ENCODE measurements at regions not wholly inside any gene's neighbourhood (a gene's known extent, or its start where the extent isn't known, plus 50 kb on each side); places are given as distances from the start of the nearest gene placed in this dataset.

DNA sequence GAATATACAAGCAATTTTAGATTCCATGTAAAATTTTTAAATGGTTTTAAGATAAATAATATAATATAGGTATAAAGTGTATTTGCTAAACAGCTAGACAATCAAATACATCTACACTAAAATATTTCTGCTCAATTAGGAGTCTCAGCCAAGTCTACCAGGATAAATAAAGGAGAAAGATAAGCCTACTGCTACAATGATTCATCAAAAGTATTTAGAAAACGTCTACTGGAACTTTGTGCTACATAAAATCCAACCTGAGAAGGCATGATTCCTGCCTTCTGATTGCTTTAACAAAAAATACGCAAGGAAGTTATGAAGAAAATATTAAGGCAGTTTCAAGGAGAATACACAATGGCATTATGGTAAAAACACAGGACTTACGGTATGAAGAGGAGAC lies 570.6 kb downstream of the EFNA5 start:
- Histone ChIP-seq H2AFZ (ENCODE audit: low read length) (no peak overlapping the region), H3K9me2 (ENCODE audit: insufficient read depth, low read length) (no peaks in the 10 kb centered on the region; the same call in 1 of the 2 replicates), H3K79me2 (ENCODE audit: insufficient read depth, low read depth, low read length) (no peaks in the 10 kb centered on the region), H3K36me3 (ENCODE audit: insufficient read depth, low read length) (no peaks in the 10 kb centered on the region), H4K20me1 (ENCODE audit: insufficient read depth, low read length) (no peaks in the 10 kb centered on the region), H3K4me1 (ENCODE audit: insufficient read depth, low read length, poor library complexity, severe bottlenecking) (peaks cover 5% of the 10 kb centered on the region), H3K9me3 (ENCODE audit: low read length) (no peaks in the 10 kb centered on the region), H3K4me3 (ENCODE audit: low read depth, low read length, poor library complexity, severe bottlenecking) (no peak overlapping the region), H3K4me2 (ENCODE audit: low read length) (no peak overlapping the region), H3K27ac (ENCODE audit: low read depth, low read length, poor library complexity, severe bottlenecking) (no peak overlapping the region)
- ChIA-PET POLR2A (interaction anchor here (1.5 kb wide), 1 partner anchor 10 kb away, joined by 3 read pairs; no protein-coding TSS in a partner anchor), CTCF (ENCODE audit: unreplicated experiment) (no interaction called here)
- TF ChIP-seq EZH2phosphoT487 (IDR thresholded peaks at IDR 0.05; ENCODE audit: borderline replicate concordance, low read depth, low read length) = no peak
- no peak for TF ChIP-seq CTCF (conservative IDR thresholded peaks at IDR 0.05; ENCODE audit: low read length)
- DNase-seq (ENCODE audit: low spot score) = no peak
- no TSS peak for BruUV-seq (replicated peaks)
- intact Hi-C loops (cut with micrococcal nuclease; ENCODE audit: unreplicated experiment) = loop anchor here (5.0 to 10.0 kb wide), 2 partner anchors 257 to 415 kb away; no protein-coding TSS in a partner anchor

GRCh38 chr5:107099506-107099905 lies 571.2 kb downstream of the EFNA5 start:
- no peak overlapping the region for H3K27ac ChIP-seq (ENCODE audit: low read depth, low read length, poor library complexity, severe bottlenecking)
- no peaks in the 10 kb centered on the region for H4K20me1 ChIP-seq (ENCODE audit: insufficient read depth, low read length)
- H3K9me3 ChIP-seq (ENCODE audit: low read length) = no peaks in the 10 kb centered on the region
- CTCF ChIA-PET (ENCODE audit: unreplicated experiment) = no interaction called here
- DNase-seq (ENCODE audit: low spot score) = no peak
- H3K4me2 ChIP-seq (ENCODE audit: low read length) = no peak overlapping the region
- no peaks in the 10 kb centered on the region for H3K36me3 ChIP-seq (ENCODE audit: insufficient read depth, low read length)
- POLR2A ChIA-PET = interaction anchor here (1.5 kb wide), 1 partner anchor 9 kb away, joined by 3 read pairs; no protein-coding TSS in a partner anchor
- BruUV-seq (replicated peaks) = no TSS peak
- TF ChIP-seq EZH2phosphoT487 (IDR thresholded peaks at IDR 0.05; ENCODE audit: borderline replicate concordance, low read depth, low read length) = no peak
- TF ChIP-seq CTCF (conservative IDR thresholded peaks at IDR 0.05; ENCODE audit: low read length) = no peak
- no peak overlapping the region for H2AFZ ChIP-seq (ENCODE audit: low read length)
- intact Hi-C loops (cut with micrococcal nuclease; ENCODE audit: unreplicated experiment) = no loop called here
- H3K4me3 ChIP-seq (ENCODE audit: low read depth, low read length, poor library complexity, severe bottlenecking) = no peak overlapping the region
- H3K4me1 ChIP-seq (ENCODE audit: insufficient read depth, low read length, poor library complexity, severe bottlenecking) = no peaks in the 10 kb centered on the region
- H3K79me2 ChIP-seq (ENCODE audit: insufficient read depth, low read depth, low read length) = no peaks in the 10 kb centered on the region
- H3K9me2 ChIP-seq (ENCODE audit: insufficient read depth, low read length) = no peaks in the 10 kb centered on the region; the same call in 1 of the 2 replicates

DNA sequence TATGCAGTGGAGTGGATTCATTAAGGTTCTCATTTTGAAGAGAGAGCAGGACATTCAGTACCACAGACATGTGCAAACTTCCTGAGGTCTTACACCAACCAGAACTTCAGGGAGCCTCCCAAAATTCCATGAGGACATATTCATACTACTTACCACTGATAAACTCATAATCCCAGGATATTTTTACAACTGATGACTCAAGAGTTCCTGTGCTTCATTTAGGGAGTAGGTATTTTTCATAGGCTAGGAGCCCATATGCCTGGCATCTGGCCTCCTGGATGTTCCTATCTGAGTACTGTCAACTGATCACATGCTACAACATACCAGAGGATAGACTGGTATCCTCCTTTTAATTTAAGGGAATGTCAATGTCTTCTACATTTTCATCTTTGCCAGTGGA lies 578.0 kb downstream of the EFNA5 start:
- TF ChIP-seq EZH2phosphoT487 (IDR thresholded peaks at IDR 0.05; ENCODE audit: borderline replicate concordance, low read depth, low read length) = no peak
- no peak for TF ChIP-seq CTCF (conservative IDR thresholded peaks at IDR 0.05; ENCODE audit: low read length)
- POLR2A ChIA-PET = no interaction called here

More for the DNA sequence above, 578.0 kb downstream of the EFNA5 start:
- Histone ChIP-seq H3K79me2 (ENCODE audit: insufficient read depth, low read depth, low read length) (no peaks in the 10 kb centered on the region), H3K4me3 (ENCODE audit: low read depth, low read length, poor library complexity, severe bottlenecking) (no peak overlapping the region), H3K27ac (ENCODE audit: low read depth, low read length, poor library complexity, severe bottlenecking) (no peak overlapping the region), H2AFZ (ENCODE audit: low read length) (no peak overlapping the region), H3K36me3 (ENCODE audit: insufficient read depth, low read length) (no peaks in the 10 kb centered on the region), H3K9me3 (ENCODE audit: low read length) (no peaks in the 10 kb centered on the region), H4K20me1 (ENCODE audit: insufficient read depth, low read length) (no peaks in the 10 kb centered on the region), H3K4me1 (ENCODE audit: insufficient read depth, low read length, poor library complexity, severe bottlenecking) (no peaks in the 10 kb centered on the region), H3K4me2 (ENCODE audit: low read length) (no peak overlapping the region), H3K9me2 (ENCODE audit: insufficient read depth, low read length) (no peaks in the 10 kb centered on the region; the same call in 1 of the 2 replicates)
- no TSS peak for BruUV-seq (replicated peaks)
- no peak for DNase-seq (ENCODE audit: low spot score)
- CTCF ChIA-PET (ENCODE audit: unreplicated experiment) = no interaction called here
- intact Hi-C loops (cut with micrococcal nuclease; ENCODE audit: unreplicated experiment) = no loop called here
